NCI-H146 treated with DMSO at 0.1 percent for 48 hours (cell line): ENCODE measurements at regions not wholly inside any gene's neighbourhood (a gene's known extent, or its start where the extent isn't known, plus 50 kb on each side); places are given as distances from the start of the nearest gene placed in this dataset.

Source experiments
- DNase-seq: peaks from one replicate; lab custom pipeline; 2025; ENCODE audit not compliant: unreplicated experiment; lab: John Stamatoyannopoulos, UW

DNA sequence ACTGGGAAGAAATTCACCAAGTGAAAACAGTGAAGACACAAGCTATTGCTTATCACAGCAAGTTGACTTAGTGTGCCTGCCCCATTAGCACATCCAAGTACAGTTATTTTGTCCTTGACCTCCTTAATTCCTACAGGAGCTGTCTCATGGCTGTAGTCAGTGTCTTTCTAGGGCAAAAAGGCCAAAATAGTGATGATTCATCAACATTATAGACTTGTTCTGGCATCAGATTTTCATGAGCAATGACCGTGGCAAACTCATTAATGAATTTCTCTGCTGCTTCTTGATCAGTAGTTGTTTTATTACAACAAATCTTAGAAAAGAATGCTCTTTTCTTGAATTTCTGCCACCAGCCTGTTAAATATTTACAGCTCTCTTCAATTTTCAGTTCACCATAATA is 1169.3 kb upstream of the DDX18 start:
- no peak for DNase-seq

DNA sequence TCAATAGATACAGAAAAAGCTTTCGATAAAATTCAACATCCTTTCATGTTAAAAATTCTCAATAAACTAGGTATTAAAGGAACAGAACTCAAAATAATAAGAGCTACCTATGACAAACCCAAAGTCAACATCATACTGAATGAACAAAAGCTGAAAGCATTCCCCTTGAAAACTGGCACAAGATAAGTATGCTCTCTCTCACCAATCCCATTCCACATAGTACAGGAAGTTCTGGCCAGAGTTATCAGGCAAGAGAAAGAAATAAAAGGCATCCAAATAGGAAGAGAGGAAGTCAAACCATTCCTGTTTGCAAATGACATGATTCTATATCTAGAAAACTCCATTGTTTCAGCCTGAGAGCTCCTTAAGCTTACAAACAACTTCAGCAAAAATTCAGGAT is 1145.8 kb upstream of the DDX18 start:
- DNase-seq = no peak

DNA sequence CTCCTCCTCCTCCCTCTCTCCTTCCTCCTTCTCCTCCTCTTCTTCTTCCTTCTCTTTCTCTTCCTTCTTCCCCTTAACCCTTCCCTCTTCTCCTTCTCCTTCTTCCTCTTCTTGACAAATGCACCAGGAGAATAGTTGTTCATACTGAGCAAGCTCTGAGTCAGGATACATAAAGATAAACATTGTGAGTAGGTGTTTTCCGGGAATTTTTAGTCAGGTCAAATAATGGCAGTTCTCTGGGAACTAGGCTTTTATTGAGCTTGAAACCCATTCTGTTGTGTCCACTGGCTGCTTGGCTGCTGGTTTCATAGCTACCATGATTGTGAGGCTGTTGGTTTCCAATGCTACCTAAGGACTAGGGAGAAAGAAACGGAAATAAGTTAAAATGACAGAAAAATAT is 1144.7 kb upstream of the DDX18 start:
- no peak for DNase-seq

- DNase-seq = no peak
Observed at GRCh38 chr2:116674188-116674587, 1140.3 kb upstream of the DDX18 start.

GRCh38 chr2:116676776-116677175 is 1137.7 kb upstream of the DDX18 start:
- DNase-seq = no peak

DNA sequence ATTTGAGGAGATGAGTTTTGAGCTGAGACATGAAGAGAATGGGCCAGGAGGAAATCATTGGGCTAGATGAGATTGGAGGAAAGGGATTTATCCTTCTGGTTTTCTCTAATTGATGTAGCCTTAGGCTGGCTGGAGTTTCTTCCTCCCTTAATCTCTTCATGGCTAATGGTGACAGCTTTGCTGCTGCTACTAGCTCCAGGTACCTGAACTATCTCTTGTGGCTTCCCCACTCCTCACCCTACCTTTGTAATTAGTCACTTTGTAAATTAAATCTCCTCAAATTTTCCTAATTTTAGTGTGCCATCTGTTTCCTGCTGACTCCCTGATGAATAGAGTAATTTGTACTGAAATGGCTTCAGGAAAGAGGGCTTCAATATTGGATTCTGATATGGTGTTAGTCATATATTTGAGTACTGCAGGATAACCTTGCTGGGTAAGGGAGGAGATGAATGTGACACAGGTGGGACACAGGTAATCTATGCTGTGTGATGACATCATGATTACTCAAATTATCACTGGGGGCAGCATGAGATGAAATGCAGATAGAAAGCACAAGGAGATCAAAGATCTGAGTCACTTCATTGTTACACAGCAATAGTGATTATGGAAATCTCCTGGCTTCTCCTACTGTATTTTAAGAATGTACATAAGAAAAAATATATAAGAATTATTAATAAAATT is 1134.1 kb upstream of the DDX18 start:
- no peak for DNase-seq

- DNase-seq = no peak
Observed at GRCh38 chr2:116687371-116687770, 1127.1 kb upstream of the DDX18 start.

DNA sequence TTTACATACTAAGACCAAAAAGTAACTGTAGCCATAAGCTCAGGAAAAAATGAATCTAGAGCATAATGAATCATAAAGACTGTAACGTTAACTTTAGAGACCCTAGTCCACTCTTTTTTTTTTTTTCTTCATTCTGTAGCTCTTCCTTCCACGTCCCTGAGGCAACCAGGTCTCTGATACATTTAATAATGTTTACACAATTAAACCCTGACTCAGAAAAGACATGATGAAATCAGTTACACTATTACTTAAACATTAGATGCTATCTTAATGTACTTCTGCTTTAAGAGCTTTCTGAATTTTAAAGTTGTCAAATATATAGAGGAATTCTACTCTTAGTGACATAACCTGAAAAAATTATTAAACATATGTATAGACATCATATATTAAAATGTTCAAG is 1121.5 kb upstream of the DDX18 start:
- DNase-seq = no peak

GRCh38 chr2:116696223-116696622 is 1118.3 kb upstream of the DDX18 start:
- DNase-seq = no peak

DNA sequence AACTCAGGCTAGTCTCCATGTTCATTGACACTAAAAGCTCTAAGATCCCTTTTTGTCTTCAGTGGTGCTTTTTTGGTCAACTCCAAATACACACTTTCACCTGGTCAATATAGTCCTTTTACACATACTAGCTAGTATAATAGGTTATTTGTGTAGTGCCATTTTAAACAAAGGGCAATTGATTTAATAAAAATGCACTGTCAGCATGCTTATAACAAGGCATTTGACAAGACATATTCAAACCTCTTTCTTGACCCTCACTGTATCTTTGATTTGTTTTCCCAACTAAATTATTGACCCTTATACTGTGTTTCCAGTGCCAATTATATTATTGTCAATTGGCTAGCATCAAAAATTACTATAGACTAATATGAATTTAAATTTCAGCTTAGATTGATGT is 1117.6 kb upstream of the DDX18 start:
- no peak for DNase-seq

DNA sequence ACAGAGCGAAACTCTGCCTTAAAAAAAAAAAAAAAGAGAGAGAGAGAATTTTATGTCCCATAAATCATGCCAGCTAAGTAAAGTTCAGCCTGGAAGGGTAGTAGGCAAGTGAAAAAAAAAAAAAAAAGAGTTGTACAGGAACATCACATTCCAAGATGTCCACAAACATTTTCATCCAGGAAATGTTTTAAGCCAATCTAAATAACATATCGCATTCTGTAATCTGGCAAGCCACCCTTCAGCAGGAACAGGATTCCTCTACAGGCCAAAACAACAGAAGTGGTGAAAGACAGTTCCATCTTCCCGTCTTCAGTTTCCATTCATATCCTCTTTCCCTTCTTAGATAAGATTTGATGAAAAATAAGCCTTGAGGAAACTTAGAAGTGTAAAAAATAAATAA is 1108.1 kb upstream of the DDX18 start:
- no peak for DNase-seq

- no peak for DNase-seq
Observed at GRCh38 chr2:116716038-116716437, 1098.5 kb upstream of the DDX18 start.

GRCh38 chr2:116716444-116716843 is 1098.0 kb upstream of the DDX18 start:
- DNase-seq = no peak

DNA sequence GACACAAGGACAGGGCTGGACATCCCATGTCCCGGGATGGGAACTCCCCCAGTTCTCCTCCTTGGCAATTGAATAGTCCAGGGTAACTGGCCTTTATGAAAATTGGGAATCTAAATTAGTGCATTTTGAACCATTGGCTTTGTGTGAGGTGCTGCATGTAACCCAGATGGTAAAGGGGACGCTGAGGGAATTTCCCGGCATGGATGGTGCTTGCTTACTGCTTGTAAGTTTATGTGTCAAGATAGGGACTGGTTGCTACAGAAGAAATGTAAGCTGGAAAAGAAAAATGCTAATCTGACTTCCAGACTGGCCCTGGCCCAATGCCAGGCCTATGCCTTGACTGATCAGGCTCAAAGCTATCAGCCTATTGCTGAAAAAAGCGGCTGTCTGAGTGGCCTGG is 1096.7 kb upstream of the DDX18 start:
- no peak for DNase-seq

DNA sequence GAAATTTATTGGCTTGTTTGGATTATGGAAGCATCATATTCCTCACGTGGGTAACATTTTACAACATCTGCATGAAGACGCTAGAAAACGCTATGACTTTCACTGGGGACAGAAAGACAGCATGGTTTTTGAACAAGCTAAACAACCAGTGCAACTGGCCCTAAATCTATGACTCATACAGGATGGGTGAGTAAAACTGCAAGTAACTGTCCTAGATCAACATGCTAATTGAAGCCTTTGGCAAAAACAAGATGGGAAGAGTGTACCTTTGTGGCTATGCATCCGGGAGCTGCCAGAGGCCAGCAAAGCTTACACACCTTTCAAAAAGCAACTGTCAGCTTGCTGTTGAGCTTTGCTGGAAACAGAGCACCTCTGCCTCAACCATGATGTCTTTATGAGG is 1096.0 kb upstream of the DDX18 start:
- no peak for DNase-seq

- no peak for DNase-seq
Observed at GRCh38 chr2:116719836-116720235, 1094.7 kb upstream of the DDX18 start.

DNA sequence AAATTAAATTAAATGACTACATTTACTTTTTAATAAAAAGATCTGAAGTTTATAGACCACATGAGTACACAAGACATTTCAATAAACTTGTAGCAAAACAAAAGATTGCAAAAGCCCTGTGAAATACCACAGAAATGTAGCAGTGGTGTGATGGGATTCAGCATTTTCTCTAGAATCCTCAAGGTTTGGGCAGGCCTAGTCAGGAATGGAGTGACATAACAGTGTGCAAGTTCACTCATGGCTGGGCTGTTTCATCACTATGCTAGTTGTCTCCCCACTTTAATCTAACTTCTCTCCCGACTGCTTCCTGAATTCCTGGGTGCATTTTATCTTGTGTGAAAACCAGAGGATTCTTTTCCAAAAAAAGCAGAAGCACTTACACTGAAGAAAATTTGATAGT is 1089.9 kb upstream of the DDX18 start:
- no peak for DNase-seq

- DNase-seq = no peak
Observed at GRCh38 chr2:116732322-116732721, 1082.2 kb upstream of the DDX18 start.

- no peak for DNase-seq
Observed at GRCh38 chr2:116733699-116734098, 1080.8 kb upstream of the DDX18 start.

- DNase-seq = no peak
Observed at GRCh38 chr2:116737951-116738350, 1076.5 kb upstream of the DDX18 start.

DNA sequence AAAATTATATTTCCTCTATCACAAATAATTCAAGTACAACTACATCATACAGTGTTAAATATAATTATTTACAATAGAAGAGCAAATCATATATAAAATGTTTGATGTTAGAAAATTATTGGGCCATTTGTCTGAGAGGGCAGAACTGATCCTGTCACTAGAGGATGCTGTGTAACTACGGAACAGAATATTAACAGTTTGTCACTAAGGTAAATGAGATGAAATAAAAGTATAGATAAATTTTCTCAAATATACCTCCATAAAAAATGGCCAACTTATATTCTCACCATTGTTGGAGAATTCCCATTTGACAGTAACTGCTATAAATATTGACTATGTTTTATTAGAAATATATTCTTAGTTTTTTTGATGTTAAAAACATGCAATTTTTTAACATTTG is 1067.4 kb upstream of the DDX18 start:
- DNase-seq = no peak

GRCh38 chr2:116749994-116750393 is 1064.5 kb upstream of the DDX18 start:
- DNase-seq = no peak

DNA sequence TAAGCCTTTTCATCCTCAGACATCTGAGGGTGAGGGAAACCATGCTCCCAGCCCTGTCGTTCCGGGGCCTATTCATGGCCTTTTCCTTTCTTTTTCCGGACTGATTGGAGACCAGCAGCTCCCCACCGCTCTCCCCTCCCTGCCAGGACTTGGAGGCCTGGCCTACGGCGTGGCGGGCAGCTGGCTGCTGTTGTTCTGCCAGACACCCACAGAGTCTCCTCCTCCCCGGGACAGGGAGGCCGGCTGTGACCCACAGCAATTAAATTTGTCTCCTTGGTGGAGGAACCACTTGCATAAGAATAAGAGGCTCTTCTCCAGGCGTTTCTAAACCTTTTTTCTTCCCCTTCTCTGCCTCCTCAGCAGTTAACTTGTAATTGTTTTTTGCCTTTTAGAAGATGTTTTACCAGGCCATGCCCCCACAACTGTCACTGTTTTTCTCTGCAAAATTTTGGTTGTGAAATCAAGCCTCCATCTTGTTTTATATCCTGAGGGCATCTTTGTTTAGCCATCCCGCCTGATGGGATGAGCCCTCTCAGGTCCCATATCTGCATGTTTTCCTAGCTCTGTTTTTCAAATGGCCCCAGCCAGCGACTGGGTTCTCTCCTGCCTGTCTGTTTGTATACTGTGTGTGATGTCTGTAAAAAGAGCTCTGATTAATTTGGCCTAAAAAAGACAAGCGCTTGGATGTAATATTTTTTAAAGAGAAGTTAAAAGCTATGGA is 1060.0 kb upstream of the DDX18 start:
- no peak for DNase-seq
